Neuronal stem cell (in vitro differentiated cells): ENCODE measurements at regions not wholly inside any gene's neighbourhood (a gene's known extent, or its start where the extent isn't known, plus 50 kb on each side); places are given as distances from the start of the nearest gene placed in this dataset.

Experiments
- DNase-seq: peaks from one replicate; pipeline ENCODE4 v3.0.0-alpha.2; 2013; ENCODE audit warnings: low spot score
- H2AFZ ChIP-seq: one replicate; pipeline ENCODE4 v1.6.1; 2013; ENCODE audit warnings: mild to moderate bottlenecking, low read length, inconsistent platforms
- H2AK5ac ChIP-seq: 2 replicates; pipeline ENCODE4 v1.6.1; 2013; ENCODE audit warnings: low read depth, mild to moderate bottlenecking, inconsistent platforms, low read length, moderate library complexity, mixed read lengths
- H2BK120ac ChIP-seq: 2 replicates; pipeline ENCODE4 v1.6.1; 2013; ENCODE audit warnings: low read depth, mild to moderate bottlenecking, inconsistent platforms, low read length, moderate library complexity, mixed read lengths
- H2BK12ac ChIP-seq: one replicate; pipeline ENCODE4 v1.6.1; 2013; ENCODE audit warnings: low read length, inconsistent platforms
- H2BK15ac ChIP-seq: 2 replicates; pipeline ENCODE4 v1.6.1; 2013; ENCODE audit warnings: mild to moderate bottlenecking, low read length, inconsistent platforms, mixed read lengths
- H2BK5ac ChIP-seq: one replicate; pipeline ENCODE4 v1.6.1; 2013; ENCODE audit warnings: inconsistent platforms, mild to moderate bottlenecking, low read length, moderate library complexity
- H3K14ac ChIP-seq: one replicate; pipeline ENCODE4 v1.6.1; 2013; ENCODE audit warnings: low read length, inconsistent platforms
- H3K18ac ChIP-seq: 2 replicates; pipeline ENCODE4 v1.6.1; 2013; ENCODE audit warnings: low read length, inconsistent platforms
- H3K23ac ChIP-seq: 2 replicates; pipeline ENCODE4 v1.6.1; 2013; ENCODE audit warnings: low read depth, mild to moderate bottlenecking, mixed read lengths, low read length, inconsistent platforms; ENCODE audit not compliant: poor library complexity
- H3K27ac ChIP-seq: replicated peaks from 3 replicates; pipeline ENCODE4 v1.5.1; 2013; ENCODE audit warnings: low read length, inconsistent platforms
- H3K27me3 ChIP-seq, 3 experiments: 2 replicates each; pipeline ENCODE4 v1.6.1; 2013; ENCODE audit warnings: low read length in 3 of 3, mild to moderate bottlenecking in 2 of 3, inconsistent platforms in 1 of 3, low read depth in 1 of 3, mixed read lengths in 1 of 3, moderate library complexity in 1 of 3; ENCODE audit not compliant: control insufficient read depth in 3 of 3, insufficient read depth in 3 of 3
- H3K36me3 ChIP-seq, 2 donors: replicated peaks in 1 of 2; 2 replicates each; pipeline ENCODE4 v1.6.1; 2013; ENCODE audit warnings: low read length in 2 of 2; ENCODE audit not compliant: control insufficient read depth in 2 of 2, insufficient read depth in 2 of 2
- H3K4ac ChIP-seq: 2 replicates; pipeline ENCODE4 v1.6.1; 2013; ENCODE audit warnings: inconsistent platforms, mild to moderate bottlenecking, low read length, moderate library complexity
- H3K4me1 ChIP-seq, 2 donors: 1 replicate in 1 of 2; 2 replicates in 1 of 2; pipeline ENCODE4 v1.6.1; 2013; ENCODE audit warnings: low read length in 2 of 2, low read depth in 1 of 2; ENCODE audit not compliant: control insufficient read depth in 2 of 2, insufficient read depth in 1 of 2
- H3K4me2 ChIP-seq: one replicate; pipeline ENCODE4 v1.6.1; 2013; ENCODE audit warnings: mild to moderate bottlenecking, low read length, inconsistent platforms; ENCODE audit not compliant: insufficient read depth, poor library complexity, severe bottlenecking
- H3K4me3 ChIP-seq, 2 donors: 2 replicates each; pipeline ENCODE4 v1.5.1; 2013; ENCODE audit warnings: low read length in 2 of 2, mild to moderate bottlenecking in 2 of 2, inconsistent platforms in 1 of 2, moderate library complexity in 1 of 2
- H3K79me1 ChIP-seq: one replicate; pipeline ENCODE4 v1.6.1; 2013; ENCODE audit warnings: low read depth, mild to moderate bottlenecking, inconsistent platforms, low read length, moderate library complexity
- H3K9ac ChIP-seq: one replicate; pipeline ENCODE4 v1.6.1; 2013; ENCODE audit warnings: mild to moderate bottlenecking, low read depth, low read length, inconsistent platforms; ENCODE audit not compliant: poor library complexity
- H3K9me3 ChIP-seq, 2 donors: replicated peaks in 1 of 2; 2 replicates each; pipeline versions ENCODE3 to v1.6.1; 2013; ENCODE audit warnings: low read length in 2 of 2, mild to moderate bottlenecking in 2 of 2, inconsistent platforms in 1 of 2, low read depth in 1 of 2, mixed read lengths in 1 of 2, moderate library complexity in 1 of 2; ENCODE audit not compliant: control insufficient read depth in 2 of 2, insufficient read depth in 1 of 2
- H4K8ac ChIP-seq: one replicate; pipeline ENCODE4 v1.6.1; 2013; ENCODE audit warnings: low read depth, mild to moderate bottlenecking, inconsistent platforms, low read length, moderate library complexity
- H4K91ac ChIP-seq: one replicate; pipeline ENCODE4 v1.6.1; 2013; ENCODE audit warnings: low read length, low read depth, mild to moderate bottlenecking, inconsistent platforms; ENCODE audit not compliant: poor library complexity
- WGBS, 2 donors: extraction: QIAGEN DNeasy Blood & Tissue Kit; methylation state at CpG; one replicate each; pipeline ENCODE4 v1.1.7; 2013; ENCODE audit warnings: missing lambda C conversion rate in 2 of 2, mixed read lengths in 1 of 2; ENCODE audit not compliant: insufficient read length in 2 of 2, insufficient replicate concordance in 1 of 2; ENCODE audit errors: extremely low coverage in 2 of 2; 5-methylcytosine and 5-hydroxymethylcytosine counted together

GRCh38 chr12:92603741-92604432, 98.9 kb upstream of the PLEKHG7 start:
- DNase-seq = no peak
- Histone ChIP-seq H3K4ac (no peak overlapping the region), H3K36me3 (no peaks in the 10 kb centered on the region), H4K91ac (no peak overlapping the region), H3K27me3 (no peaks in the 10 kb centered on the region), H3K9ac (no peak overlapping the region), H3K23ac (no peak overlapping the region), H2AK5ac (no peak overlapping the region), H3K9me3 (peaks cover 2 to 27% of the 10 kb centered on the region in 2 donors), H3K18ac (no peak overlapping the region), H2BK120ac (no peak overlapping the region), H4K8ac (no peak overlapping the region), H3K4me1 (no peaks in the 10 kb centered on the region), H2BK5ac (no peak overlapping the region), H2AFZ (no peak overlapping the region), H2BK12ac (no peak overlapping the region), H3K79me1 (no peaks in the 10 kb centered on the region), H3K4me3 (no peak overlapping the region), H3K14ac (no peak overlapping the region), H3K27ac (no peak overlapping the region), H3K4me2 (no peak overlapping the region), H2BK15ac (no peak overlapping the region)
- no CpG with 5 or more reads among the region's 2 CpGs for WGBS, 2 donors

- no peak overlapping the region for H3K4me2 ChIP-seq
- no peak overlapping the region for H4K91ac ChIP-seq
- no peak overlapping the region for H2BK15ac ChIP-seq
- H3K23ac ChIP-seq = no peak overlapping the region
- H3K9me3 ChIP-seq = peaks cover 2 to 30% of the 10 kb centered on the region in 2 donors
- H3K27me3 ChIP-seq = no peaks in the 10 kb centered on the region
- H2BK5ac ChIP-seq = no peak overlapping the region
- no peak overlapping the region for H4K8ac ChIP-seq
- H3K4me3 ChIP-seq = no peak overlapping the region
- no peak overlapping the region for H2BK12ac ChIP-seq
- H3K14ac ChIP-seq = no peak overlapping the region
- no peaks in the 10 kb centered on the region for H3K36me3 ChIP-seq
- no CpG with 5 or more reads among the region's 2 CpGs for WGBS, 2 donors
- H3K18ac ChIP-seq = no peak overlapping the region
- H3K79me1 ChIP-seq = no peaks in the 10 kb centered on the region
- no peaks in the 10 kb centered on the region for H3K4me1 ChIP-seq
- no peak overlapping the region for H2AFZ ChIP-seq
- H2AK5ac ChIP-seq = no peak overlapping the region
- no peak overlapping the region for H3K27ac ChIP-seq
- H3K4ac ChIP-seq = no peak overlapping the region
- no peak overlapping the region for H2BK120ac ChIP-seq
- no peak for DNase-seq
- H3K9ac ChIP-seq = no peak overlapping the region
Observed at GRCh38 chr12:92602930-92603623, 99.7 kb upstream of the PLEKHG7 start.

GRCh38 chr12:92602476-92602875, 100.3 kb upstream of the PLEKHG7 start:
- no CpG with 5 or more reads among the region's 2 CpGs for WGBS, 2 donors
- no peak overlapping the region for H4K8ac ChIP-seq
- H2AK5ac ChIP-seq = no peak overlapping the region
- no peak for DNase-seq
- no peaks in the 10 kb centered on the region for H3K79me1 ChIP-seq
- H3K4me1 ChIP-seq = no peaks in the 10 kb centered on the region
- H2BK5ac ChIP-seq = no peak overlapping the region
- H3K14ac ChIP-seq = no peak overlapping the region
- H3K18ac ChIP-seq = no peak overlapping the region
- no peak overlapping the region for H3K4ac ChIP-seq
- no peak overlapping the region for H4K91ac ChIP-seq
- peaks cover 2 to 33% of the 10 kb centered on the region in 2 donors for H3K9me3 ChIP-seq
- no peak overlapping the region for H2BK12ac ChIP-seq
- no peaks in the 10 kb centered on the region for H3K27me3 ChIP-seq
- H3K27ac ChIP-seq = no peak overlapping the region
- no peak overlapping the region for H2BK15ac ChIP-seq
- H3K36me3 ChIP-seq = no peaks in the 10 kb centered on the region
- H3K4me3 ChIP-seq = no peak overlapping the region
- H2BK120ac ChIP-seq = no peak overlapping the region
- no peak overlapping the region for H3K9ac ChIP-seq
- H3K23ac ChIP-seq = no peak overlapping the region
- H2AFZ ChIP-seq = no peak overlapping the region
- no peak overlapping the region for H3K4me2 ChIP-seq

- Histone ChIP-seq H3K9me3 (peaks cover 2 to 37% of the 10 kb centered on the region in 2 donors), H2AK5ac (no peak overlapping the region), H3K27me3 (no peaks in the 10 kb centered on the region), H3K23ac (no peak overlapping the region), H3K36me3 (no peaks in the 10 kb centered on the region), H3K4ac (no peak overlapping the region), H3K4me1 (no peaks in the 10 kb centered on the region), H3K79me1 (no peaks in the 10 kb centered on the region), H2AFZ (no peak overlapping the region), H2BK12ac (no peak overlapping the region), H3K9ac (no peak overlapping the region), H2BK5ac (no peak overlapping the region), H2BK120ac (no peak overlapping the region), H3K18ac (no peak overlapping the region), H3K14ac (no peak overlapping the region), H3K4me2 (no peak overlapping the region), H4K91ac (no peak overlapping the region), H2BK15ac (no peak overlapping the region), H3K27ac (no peak overlapping the region), H4K8ac (no peak overlapping the region), H3K4me3 (no peak overlapping the region)
- WGBS, 2 donors = no CpG with 5 or more reads among the region's 6 CpGs
- no peak for DNase-seq
Observed at GRCh38 chr12:92601680-92602079, 101.1 kb upstream of the PLEKHG7 start.
